GM19035 (cell line): ENCODE measurements at regions not wholly inside any gene's neighbourhood (a gene's known extent, or its start where the extent isn't known, plus 50 kb on each side); places are given as distances from the start of the nearest gene placed in this dataset.
"Not testable (repeated sequence)": the region's sequence is repeated elsewhere in the genome, so short reads cannot be mapped to it uniquely, and the experiment has no call there.

Experiments used
- ATAC-seq: cut with Tn5 transposase; IDR thresholded peaks from one replicate; pipeline ENCODE4 v1.9.1; 2021; ENCODE audit not compliant: unreplicated experiment

DNA sequence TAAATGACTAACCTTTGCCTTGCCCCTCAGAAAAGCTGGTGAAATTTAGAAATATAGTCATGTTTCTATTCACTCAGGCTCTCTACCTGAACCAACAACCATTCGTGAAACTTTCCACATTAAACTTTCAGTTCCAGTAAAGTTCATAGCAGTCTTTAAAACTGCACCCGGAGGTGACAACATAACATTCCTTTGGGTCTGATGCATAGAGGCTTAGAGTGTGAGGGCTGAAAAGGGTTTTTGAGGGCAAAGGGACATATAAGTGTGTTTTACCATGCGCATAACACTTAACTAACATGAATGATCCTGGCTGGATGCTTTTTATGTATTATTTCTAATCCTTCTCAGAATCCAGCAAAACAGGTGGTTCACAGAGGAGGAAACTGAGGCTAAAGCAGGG lies 471.7 kb upstream of the MCTP2 start:
- no peak for ATAC-seq

DNA sequence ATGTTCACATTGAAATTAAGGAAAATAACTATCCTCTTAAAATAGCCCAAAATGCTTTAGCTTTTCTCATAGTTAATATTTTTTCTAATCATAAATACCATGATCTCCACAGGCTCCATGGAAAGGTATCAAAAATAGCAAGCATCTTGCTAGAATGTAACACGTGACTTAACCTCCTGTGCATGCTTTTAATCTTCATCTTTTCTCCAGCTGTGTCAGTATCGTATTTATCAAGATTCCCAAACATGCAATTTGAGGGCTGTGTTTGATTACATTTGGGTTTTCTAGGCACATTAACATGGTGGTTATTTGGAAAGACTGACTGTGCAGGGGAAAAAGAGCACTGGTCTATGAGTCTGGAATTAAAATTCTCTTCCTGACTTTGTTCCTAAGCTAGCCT lies 472.5 kb upstream of the MCTP2 start:
- ATAC-seq, result no peak

DNA sequence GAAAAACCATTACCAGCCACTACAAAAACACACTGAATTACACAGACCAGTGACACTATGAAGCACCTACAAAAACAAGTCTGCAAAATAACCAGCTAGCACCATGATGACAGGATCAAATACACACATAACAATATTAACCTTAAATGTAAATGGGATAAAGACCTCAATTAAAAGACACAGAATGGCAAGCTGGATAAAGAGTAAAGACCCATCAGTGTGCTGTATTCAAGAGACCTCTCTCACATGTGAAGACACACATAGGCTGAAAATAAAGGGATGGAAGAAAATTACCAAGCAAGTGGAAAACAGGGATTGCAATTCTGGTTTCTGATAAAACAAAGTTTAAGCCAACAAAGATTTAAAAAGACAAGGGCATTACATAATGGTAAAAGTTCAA lies 482.7 kb upstream of the MCTP2 start:
- ATAC-seq, result no peak

DNA sequence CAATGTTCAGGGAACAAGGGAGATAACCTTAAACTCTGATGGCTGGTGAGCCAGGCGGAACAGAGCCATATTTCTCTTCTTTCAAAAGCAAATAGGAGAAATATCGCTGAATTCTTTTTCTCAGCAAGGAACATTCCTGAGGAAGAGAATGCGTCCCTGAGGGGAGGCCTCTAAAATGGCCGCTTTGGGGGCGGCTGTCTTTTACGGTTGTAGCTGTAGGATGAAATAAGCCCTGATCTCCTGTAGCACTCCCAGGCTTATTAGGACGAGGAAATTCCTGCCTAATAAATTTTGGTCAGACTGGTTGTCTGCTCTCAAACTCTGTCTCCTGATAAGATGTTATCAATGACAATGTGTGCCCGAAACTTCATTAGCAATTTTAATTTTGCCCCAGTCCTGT lies 496.4 kb upstream of the MCTP2 start:
- not testable (repeated sequence) for ATAC-seq

DNA sequence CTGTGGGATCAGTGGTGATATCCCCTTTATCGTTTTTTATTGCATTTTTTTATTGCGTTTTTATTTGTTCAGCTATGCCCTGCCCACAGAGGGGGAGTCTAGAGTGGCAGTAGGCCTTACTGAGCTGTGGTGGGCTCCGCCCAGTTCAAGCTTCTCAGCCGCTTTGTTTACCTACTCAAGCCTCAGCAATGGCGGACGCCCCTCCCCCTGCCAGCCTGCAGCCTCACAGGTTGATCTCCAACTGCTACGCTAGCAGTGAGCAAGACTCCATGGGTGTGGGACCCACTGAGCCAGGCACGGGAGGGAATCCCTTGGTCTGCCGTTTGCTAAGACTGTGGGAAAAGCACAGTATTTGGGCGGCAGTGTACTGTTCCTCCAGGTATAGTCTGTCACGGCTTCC lies 500.6 kb upstream of the MCTP2 start:
- no peak for ATAC-seq

DNA sequence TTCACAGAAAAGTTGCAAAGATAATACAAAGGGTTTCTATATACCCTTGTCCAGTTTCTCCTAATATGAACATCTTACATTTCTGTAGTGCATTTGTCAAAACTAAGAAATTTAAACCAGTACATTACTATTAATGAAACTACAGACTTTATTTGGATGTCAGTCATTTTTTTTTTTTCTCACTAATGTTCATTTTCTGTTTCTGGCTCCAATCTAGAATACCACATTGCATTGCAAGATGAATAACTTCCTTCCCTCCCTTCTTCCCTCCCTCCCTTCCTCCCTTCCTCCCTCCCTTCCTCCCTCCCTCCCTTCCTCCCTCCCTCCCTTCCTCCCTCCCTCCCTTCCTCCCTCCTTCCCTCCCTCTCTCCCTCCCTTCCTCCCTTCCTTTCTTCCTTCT lies 509.2 kb upstream of the MCTP2 start:
- ATAC-seq, result no peak

DNA sequence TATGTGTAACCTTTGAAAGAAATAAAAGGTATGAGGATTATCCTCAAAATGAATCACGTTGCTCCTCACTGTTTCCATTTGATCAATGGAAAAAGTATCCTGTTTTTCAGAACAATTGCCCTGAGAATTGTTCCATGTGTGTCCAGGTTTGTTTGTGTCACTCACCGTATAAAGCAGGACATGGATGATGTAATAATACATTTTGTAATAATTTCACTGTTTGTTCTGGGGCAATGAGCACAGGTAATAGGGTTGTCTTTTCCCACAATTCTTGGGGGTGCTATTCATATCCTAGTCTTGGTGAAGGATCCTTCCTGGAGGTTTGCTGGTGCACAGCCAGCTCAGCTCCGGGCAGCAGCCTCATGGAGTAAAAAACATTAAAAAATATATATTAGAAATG lies 510.8 kb upstream of the MCTP2 start:
- no peak for ATAC-seq

DNA sequence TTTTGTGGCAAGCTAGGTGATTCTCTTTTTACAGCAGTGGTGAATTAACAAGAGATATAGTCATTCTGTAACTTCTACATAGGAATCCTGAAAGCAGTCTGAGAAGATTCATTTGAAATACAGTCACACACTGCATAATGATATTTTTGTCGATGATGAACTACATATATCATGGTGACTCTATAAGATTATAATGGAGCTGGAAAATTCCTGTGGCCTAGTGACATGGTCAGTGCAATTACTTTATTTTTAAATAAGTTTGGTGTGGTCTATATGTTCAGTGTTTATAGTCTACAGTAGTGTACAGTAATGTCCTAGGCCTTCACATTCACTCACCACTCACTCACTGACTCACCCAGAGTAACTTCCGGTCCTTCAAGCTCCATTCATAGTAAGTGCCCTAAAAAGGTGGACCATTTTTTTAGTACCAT lies 511.4 kb upstream of the MCTP2 start:
- ATAC-seq, result no peak

DNA sequence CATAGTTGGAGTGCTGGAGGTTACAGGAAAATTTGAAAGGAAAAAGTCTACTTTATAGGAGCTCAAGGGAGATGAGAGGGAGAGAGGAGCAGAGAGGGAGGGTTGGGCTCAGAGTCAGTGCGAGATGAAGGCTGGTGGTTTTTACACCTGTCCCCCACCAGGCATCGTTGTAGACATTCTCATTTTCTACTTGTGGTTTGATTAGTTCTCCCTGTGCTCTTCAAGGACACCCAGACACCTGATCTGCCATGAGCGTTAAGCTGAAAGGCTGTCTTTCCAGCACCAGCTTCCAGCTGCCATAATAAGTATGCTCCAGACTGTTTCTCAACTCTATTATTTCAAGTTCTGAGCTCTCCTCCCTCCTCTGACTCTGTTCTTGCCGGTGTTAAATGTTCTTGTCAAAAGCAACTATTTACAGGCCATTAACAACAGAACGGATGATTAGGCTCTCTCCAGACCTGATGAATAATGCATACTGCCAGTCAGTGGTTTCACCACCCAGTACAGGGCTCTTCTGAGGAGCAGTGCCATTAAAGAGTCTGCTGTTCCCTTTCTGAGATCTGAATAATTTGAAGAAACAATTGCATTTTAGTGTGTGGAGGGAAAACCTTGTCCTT lies 514.6 kb upstream of the MCTP2 start:
- no peak for ATAC-seq

DNA sequence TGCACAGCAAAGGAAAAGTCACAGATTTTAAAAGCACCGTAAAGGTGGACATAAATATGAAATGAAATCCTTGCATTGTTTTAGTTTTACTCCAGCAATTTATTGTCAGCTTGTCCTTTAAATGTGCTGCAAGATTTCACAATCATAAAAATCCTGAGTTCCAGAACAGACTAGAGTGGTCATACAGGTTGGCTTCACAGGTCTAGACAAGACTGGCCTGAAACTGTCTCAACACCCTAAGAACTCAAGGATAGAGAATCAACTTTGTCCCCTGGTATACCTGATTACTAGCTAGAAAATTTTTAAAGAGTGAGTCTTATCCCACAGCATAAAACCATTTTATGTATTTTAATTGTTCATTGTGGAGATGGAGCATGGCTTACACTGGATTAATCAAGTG lies 521.7 kb upstream of the MCTP2 start:
- ATAC-seq, result no peak

DNA sequence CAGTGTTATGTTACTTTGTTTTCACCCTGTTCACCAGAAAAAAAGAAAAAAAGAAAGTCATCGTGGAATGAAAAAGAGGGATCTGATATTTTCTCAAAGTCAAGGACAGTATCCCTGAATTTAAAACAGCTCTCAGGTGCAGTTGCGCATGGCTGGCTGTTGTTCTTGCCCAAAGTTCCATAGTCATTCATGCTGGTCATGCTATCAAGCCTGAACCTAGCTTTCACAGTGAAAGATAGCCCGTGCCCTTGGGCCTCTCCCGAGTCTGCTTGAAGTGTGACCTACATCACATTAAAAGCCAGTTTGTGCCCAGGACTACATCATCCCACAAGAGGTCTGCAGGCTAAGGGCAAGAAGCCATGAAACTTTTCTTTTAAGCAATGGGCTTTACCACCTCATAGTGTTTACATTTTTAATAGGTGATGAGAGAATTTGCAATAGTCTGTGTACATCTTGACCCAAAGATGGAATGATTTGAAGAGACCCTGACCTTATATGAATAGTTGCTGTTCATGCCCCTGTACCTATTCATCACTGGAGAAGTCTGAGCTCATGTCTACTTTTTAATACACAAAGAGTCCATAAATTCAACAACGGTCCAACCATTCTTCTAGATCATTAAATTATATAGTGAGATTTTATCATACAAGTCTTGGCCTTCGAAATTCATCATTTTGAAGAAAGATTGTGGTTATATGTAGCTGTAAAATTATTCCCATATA lies 522.5 kb upstream of the MCTP2 start:
- ATAC-seq, result no peak

DNA sequence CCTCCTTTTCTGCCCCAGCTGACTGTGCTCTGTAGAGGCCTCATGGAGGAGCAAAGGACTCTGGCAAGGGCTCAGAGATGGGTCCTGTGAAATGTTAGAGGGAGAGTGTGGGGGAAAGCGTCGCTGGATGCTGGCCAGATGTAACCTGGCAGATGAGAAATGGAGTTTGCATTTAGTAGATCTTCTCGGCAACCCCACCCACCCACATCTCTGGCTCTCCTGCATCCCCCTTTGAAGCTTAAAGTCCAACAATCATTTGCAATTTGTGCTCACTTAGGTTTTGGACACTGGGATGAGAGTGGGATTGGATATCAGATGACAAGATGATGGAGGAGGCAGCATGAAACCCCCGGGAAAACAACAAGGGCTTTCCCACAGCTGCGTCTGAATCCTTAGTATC lies 523.6 kb upstream of the MCTP2 start:
- ATAC-seq, result no peak

DNA sequence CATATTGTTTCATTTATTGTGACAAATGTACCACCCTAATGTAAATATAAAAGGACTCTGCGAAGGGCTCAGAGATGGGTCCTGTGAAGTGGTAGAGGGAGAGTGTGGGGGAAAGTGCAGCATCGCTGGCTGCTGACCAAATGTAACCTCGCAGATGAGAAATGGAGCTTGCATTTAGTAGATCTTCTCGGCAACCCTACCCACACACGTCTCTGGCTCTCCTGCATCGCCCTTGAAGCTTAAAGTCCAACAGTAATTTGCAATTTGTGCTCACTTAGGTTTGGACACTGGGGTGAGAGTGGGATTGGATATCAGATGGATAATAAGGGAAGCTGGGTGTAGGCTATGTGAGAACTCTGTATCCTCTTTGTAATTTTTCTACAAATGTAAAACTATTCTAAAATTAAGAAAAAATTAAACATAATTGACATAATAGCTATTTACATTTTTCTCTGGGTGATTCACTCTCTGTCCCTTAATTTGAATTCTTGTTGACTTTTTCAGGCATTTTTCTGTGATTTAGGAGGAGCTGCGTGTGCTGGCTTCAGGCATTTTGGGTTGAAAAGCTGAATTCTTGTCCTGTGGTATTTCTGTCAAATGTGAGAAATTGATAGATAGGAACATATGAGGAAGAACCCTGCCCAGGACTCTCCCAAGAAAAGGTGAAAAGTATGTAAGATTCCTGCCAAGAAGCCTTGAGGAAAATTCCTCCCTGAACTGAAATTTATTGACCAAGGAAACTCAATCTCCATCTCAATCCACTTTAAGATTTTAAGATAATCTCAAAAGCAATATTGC lies 524.7 kb upstream of the MCTP2 start:
- no peak for ATAC-seq

DNA sequence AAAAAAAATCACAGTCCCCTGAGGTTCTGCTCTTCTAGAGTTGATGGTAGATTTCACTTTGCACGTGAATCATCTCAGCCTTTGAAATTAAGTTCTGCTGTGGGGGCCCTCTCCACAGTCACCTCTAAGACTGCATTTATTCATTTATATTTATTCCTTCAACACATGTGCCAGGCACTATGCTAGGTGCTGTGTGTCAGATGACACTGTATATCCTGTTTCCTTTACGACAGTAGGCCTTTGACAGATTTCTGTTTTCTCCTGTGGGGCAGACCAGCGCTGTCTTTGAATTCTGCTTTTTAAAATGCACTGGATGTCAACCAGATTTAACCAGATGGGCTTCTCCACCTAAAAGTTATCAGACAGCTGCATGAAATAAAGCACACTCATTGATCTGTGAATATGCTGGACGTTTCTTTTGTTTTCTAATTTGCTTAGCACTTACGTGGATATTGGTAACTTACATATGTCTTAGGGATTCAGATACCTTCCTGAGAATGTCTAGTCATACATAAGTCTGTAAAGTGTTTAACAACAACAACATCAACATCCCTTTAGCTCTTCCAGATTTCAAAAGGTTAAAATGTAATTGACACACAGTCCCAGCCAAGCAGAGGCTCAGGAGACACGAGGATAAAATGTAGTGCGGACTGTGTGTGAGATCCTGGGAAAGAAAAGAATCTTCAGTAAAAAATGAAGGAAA lies 525.5 kb upstream of the MCTP2 start:
- ATAC-seq, result no peak

DNA sequence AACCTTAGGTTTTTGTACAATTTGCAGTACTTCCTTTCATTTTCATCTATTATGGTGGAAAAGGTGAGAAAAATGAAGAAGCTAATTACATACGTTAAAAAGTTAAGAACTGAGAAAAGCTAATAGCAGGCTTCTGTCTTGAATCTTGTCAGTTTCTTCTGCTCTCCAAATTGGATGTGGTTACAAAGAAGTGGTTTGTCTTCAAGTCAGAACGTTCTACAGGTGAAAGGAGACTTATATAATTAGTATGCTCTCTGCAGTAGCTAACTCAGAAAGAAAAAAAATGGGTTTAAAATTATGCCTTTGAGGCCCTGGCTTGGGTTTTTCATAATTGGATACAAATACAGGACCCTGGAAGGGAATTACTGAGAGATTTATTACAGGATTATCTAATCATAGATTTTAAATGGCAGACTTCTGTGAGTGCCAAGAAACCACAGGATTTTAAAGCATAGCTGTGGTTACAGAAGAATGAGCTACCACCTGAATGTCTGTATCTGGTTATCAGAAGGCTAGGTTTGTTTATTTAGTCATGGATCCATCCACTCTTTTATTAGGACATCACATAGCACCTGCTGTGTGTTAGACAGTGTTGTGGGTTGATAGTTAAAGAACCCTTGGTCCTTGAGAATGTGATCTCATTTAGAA lies 528.1 kb upstream of the MCTP2 start:
- ATAC-seq, result no peak

DNA sequence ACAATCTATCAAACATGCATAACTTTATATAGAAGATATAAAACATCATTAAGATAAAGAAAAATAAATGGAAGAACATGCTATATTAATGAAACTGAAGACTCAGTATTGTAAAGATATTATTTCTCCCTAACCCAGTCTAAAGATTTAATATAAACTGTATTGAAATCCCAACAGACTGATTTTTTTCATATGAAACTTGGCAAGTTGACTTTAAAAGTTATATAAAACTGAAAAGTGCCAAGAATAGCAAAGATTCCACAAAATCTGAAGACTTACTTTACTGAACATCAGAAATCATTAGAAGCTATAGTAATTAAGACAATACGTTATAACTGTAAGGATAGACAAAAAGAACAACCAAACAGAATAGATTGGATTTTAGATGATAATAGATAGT lies 531.3 kb upstream of the MCTP2 start:
- ATAC-seq, result no peak

DNA sequence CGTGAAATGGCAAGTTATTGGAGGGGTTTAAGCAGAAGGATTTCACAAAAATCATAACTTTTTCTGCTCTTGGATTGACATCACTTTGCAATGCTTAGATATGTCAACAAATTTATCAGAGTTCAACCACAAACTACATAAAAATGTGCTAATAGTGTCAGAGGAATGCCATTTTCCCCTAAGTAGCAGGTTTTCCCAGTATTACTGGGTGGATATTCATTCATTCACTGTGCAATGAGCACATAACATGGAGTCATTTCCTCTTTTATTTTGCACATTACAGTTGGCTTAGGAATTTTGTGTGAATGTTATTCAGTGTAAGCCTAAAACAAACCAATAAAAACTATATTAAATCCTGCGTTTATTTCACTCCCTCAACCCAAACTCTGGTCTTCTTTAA lies 537.3 kb upstream of the MCTP2 start:
- ATAC-seq, result no peak

DNA sequence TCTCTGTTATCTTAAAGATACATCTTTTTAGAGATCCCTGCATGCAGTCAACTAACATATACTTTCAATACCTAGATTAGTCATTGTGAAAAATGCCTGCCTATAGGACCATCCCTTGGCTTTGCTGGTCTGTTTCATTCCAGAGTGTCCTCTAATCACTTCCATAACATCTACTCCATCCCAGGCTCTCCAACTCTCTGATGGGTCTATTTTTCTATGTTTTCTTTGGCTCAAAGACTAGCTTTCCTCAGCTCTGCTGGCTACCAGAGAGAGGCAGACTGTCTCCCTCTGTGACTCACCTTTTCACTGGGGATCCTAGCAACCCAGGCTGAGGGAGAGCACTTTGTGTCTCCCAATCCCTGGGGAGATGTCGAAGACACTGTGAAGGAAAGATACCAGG lies 547.7 kb upstream of the MCTP2 start:
- ATAC-seq, result no peak

DNA sequence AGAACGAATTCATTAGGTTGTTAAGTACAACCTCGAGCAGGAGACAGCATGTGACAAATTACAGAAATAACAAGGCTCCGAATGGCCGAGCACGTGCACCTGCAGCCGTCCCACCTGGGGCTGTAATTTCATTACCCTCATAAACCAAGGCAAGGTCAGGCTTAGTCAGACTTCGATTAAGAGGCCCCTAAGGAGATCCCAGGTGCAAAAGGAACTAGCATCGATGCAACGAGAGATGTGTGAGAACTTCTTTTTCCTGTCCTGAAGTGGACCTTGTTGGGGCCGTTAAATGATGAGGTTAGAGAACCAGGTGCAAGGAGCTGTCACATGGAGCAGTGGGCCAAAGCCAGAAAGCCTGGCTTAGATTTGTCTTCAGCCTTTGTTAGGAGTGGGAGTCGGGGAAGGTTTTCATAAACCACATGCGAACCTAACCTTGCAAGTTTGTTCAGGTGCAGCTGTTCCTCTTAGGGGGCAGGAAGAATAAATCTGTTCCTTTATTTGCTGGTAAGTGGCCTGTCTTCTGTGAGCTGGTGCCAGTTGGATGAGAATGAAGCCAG lies 559.9 kb upstream of the MCTP2 start:
- no peak for ATAC-seq

DNA sequence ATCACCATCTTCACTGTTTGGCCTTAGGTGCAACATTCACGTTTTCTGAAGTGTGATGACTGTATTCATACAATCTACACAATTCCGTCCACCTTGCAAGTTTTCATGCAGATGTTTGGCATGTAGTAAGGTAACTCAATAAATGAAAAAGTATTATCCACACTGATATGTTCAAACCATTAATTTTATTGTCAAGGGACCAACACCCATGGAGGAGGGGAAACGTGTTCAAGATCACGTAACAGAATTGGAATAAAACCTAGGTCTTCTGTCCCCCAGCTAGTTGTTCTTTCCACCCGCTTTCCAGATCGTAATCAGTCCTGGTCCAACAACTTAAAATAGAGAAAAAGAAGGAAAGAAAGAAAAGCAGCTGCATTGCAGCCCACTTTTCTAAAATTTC lies 560.4 kb upstream of the MCTP2 start:
- no peak for ATAC-seq
